Transverse colon (tissue), 4 donors: ENCODE measurements at regions not wholly inside any gene's neighbourhood (a gene's known extent, or its start where the extent isn't known, plus 50 kb on each side); places are given as distances from the start of the nearest gene placed in this dataset.

Experiments
- EP300 ChIP-seq: sonication (generic); formaldehyde crosslinking; IDR thresholded peaks from one replicate; pipeline ENCODE4 v1.6.1; 2017; ENCODE audit warnings: antibody characterized with exemption, low read depth
- POLR2A ChIP-seq: fragments of 450-650 bp; IDR thresholded peaks from one replicate; pipeline ENCODE4 v1.6.1; 2016; ENCODE audit warnings: antibody characterized with exemption, mild to moderate bottlenecking, moderate library complexity
- POLR2AphosphoS5 ChIP-seq, 3 donors: sonication (generic); formaldehyde crosslinking; IDR thresholded peaks; one replicate each; pipeline ENCODE4 v1.6.1; 2016; ENCODE audit warnings: antibody characterized with exemption in 3 of 3
- TF ChIP-seq, protein P1 (sequence below), 5 experiments: fragments of 200-600 bp in 3 of 5; fragments of 450-650 bp in 2 of 5; sonication (generic) in 3 of 5; IDR thresholded peaks; 1 replicate in 2 of 5; 2 replicates in 3 of 5; pipeline ENCODE4 v1.5.1; 2016 to 2017; ENCODE audit warnings: antibody characterized with exemption in 5 of 5, inconsistent platforms in 3 of 5, mild to moderate bottlenecking in 2 of 5, moderate library complexity in 1 of 5

DNA sequence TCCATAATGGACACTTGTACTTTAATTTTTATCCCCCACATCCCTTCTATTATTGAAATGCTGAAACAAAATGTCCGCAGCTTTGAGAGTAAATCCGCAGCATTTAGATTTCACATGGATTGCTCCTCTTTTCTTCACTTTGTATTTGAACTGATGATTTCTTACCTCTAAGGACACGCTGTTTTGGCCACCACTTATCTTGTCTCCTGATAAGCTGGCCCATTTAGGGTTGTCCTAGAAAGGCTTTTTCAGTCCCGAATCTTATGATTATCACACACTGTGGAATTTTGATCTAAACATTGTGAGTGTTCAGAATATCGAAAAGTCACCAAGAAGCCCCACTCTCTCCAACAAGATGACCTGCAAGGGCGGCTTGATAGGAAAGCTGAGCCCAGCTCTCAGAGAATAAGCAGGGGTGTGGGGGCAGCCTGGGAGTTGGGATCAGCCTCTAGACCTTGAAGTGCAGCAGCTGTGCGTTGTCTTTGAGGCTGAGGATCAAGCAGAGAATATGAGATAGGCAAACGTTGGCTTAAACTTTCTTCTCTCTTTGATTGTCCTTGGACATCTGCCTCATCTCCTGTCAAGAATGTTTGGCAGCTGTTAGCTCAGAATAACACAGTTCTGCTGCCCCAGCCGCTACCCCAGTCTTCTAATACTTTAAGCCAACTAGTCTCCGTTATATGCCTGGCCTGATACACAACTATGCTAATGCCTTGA, 399.7 kb upstream of the NR2F2 start:
- TF ChIP-seq POLR2A, result no peak
- TF ChIP-seq, protein P1, sequence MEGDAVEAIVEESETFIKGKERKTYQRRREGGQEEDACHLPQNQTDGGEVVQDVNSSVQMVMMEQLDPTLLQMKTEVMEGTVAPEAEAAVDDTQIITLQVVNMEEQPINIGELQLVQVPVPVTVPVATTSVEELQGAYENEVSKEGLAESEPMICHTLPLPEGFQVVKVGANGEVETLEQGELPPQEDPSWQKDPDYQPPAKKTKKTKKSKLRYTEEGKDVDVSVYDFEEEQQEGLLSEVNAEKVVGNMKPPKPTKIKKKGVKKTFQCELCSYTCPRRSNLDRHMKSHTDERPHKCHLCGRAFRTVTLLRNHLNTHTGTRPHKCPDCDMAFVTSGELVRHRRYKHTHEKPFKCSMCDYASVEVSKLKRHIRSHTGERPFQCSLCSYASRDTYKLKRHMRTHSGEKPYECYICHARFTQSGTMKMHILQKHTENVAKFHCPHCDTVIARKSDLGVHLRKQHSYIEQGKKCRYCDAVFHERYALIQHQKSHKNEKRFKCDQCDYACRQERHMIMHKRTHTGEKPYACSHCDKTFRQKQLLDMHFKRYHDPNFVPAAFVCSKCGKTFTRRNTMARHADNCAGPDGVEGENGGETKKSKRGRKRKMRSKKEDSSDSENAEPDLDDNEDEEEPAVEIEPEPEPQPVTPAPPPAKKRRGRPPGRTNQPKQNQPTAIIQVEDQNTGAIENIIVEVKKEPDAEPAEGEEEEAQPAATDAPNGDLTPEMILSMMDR (IDR thresholded peaks at IDR 0.05), result no peak
- TF ChIP-seq EP300, result no peak
- TF ChIP-seq POLR2AphosphoS5 (IDR thresholded peaks at IDR 0.05), result no peak
